GM18861 (cell line): ENCODE measurements at regions not wholly inside any gene's neighbourhood (a gene's known extent, or its start where the extent isn't known, plus 50 kb on each side); places are given as distances from the start of the nearest gene placed in this dataset.
"Not testable (repeated sequence)": the region's sequence is repeated elsewhere in the genome, so short reads cannot be mapped to it uniquely, and the experiment has no call there.

Experiments
- ATAC-seq: cut with Tn5 transposase; IDR thresholded peaks from one replicate; pipeline ENCODE4 v1.9.1; 2021; ENCODE audit not compliant: unreplicated experiment

GRCh38 chr21:22363504-22363903, 1365.3 kb downstream of the NCAM2 start:
- ATAC-seq = no peak

GRCh38 chr21:22364163-22364562, 1366.0 kb downstream of the NCAM2 start:
- ATAC-seq = no peak

GRCh38 chr21:22374218-22374969, 1376.2 kb downstream of the NCAM2 start:
- ATAC-seq = no peak

GRCh38 chr21:22377795-22378194, 1379.6 kb downstream of the NCAM2 start:
- ATAC-seq = not testable (repeated sequence)

- no peak for ATAC-seq
Measured at GRCh38 chr21:22393324-22393723, 1395.1 kb downstream of the NCAM2 start.

GRCh38 chr21:22395965-22396364, 1397.8 kb downstream of the NCAM2 start:
- ATAC-seq = no peak

- ATAC-seq = no peak
Measured at GRCh38 chr21:22399681-22400514, 1401.7 kb downstream of the NCAM2 start.

- no peak for ATAC-seq
Measured at GRCh38 chr21:22409571-22409970, 1411.4 kb downstream of the NCAM2 start.

GRCh38 chr21:22416555-22416954, 1418.3 kb downstream of the NCAM2 start:
- no peak for ATAC-seq

- ATAC-seq = no peak
Measured at GRCh38 chr21:22421416-22422180, 1423.4 kb downstream of the NCAM2 start.

- no peak for ATAC-seq
Measured at GRCh38 chr21:22438428-22439086, 1440.3 kb downstream of the NCAM2 start.

- no peak for ATAC-seq
Measured at GRCh38 chr21:22444990-22445389, 1446.8 kb downstream of the NCAM2 start.

GRCh38 chr21:22450507-22450906, 1452.3 kb downstream of the NCAM2 start:
- no peak for ATAC-seq

GRCh38 chr21:22456241-22456640, 1458.0 kb downstream of the NCAM2 start:
- no peak for ATAC-seq

- no peak for ATAC-seq
Measured at GRCh38 chr21:22468893-22469292, 1470.7 kb downstream of the NCAM2 start.

GRCh38 chr21:22474403-22474802, 1476.2 kb downstream of the NCAM2 start:
- no peak for ATAC-seq

- no peak for ATAC-seq
Measured at GRCh38 chr21:22476214-22476613, 1478.0 kb downstream of the NCAM2 start.

GRCh38 chr21:22476726-22477646, 1478.8 kb downstream of the NCAM2 start:
- ATAC-seq = no peak

GRCh38 chr21:22490049-22490448, 1491.8 kb downstream of the NCAM2 start:
- ATAC-seq = no peak

- no peak for ATAC-seq
Measured at GRCh38 chr21:22516230-22516629, 1518.0 kb downstream of the NCAM2 start.
